HG02763 (cell line): ENCODE measurements at regions not wholly inside any gene's neighbourhood (a gene's known extent, or its start where the extent isn't known, plus 50 kb on each side); places are given as distances from the start of the nearest gene placed in this dataset.

Experiments used
- ATAC-seq: cut with Tn5 transposase; IDR thresholded peaks from one replicate; pipeline ENCODE4 v1.9.1; 2021; ENCODE audit warnings: mild to moderate bottlenecking, moderate library complexity; ENCODE audit not compliant: unreplicated experiment

GRCh38 chr6:40313582-40313981 lies 273.6 kb downstream of the LRFN2 start:
- no peak for ATAC-seq

GRCh38 chr6:40312213-40313015 lies 274.8 kb downstream of the LRFN2 start:
- no peak for ATAC-seq

GRCh38 chr6:40308533-40309306 lies 278.4 kb downstream of the LRFN2 start:
- ATAC-seq: no peak

- no peak for ATAC-seq
These were observed 279.5 kb downstream of the LRFN2 start for GRCh38 chr6:40307712-40308111.

GRCh38 chr6:40302856-40303454 lies 284.2 kb downstream of the LRFN2 start:
- no peak for ATAC-seq

GRCh38 chr6:40299681-40300080 lies 287.5 kb downstream of the LRFN2 start:
- no peak for ATAC-seq

- no peak for ATAC-seq
These were observed 289.0 kb downstream of the LRFN2 start for GRCh38 chr6:40298207-40298606.

GRCh38 chr6:40295251-40295950 lies 291.8 kb downstream of the LRFN2 start:
- no peak for ATAC-seq

GRCh38 chr6:40293460-40294185 lies 293.5 kb downstream of the LRFN2 start:
- no peak for ATAC-seq

GRCh38 chr6:40293060-40293459 lies 294.1 kb downstream of the LRFN2 start:
- ATAC-seq: no peak

- no peak for ATAC-seq
These were observed 296.3 kb downstream of the LRFN2 start for GRCh38 chr6:40290816-40291215.

GRCh38 chr6:40288919-40289318 lies 298.2 kb downstream of the LRFN2 start:
- no peak for ATAC-seq

- no peak for ATAC-seq
These were observed 299.8 kb downstream of the LRFN2 start for GRCh38 chr6:40287296-40287850.

GRCh38 chr6:40286721-40287120 lies 300.4 kb downstream of the LRFN2 start:
- no peak for ATAC-seq

- no peak for ATAC-seq
These were observed 301.2 kb downstream of the LRFN2 start for GRCh38 chr6:40285996-40286395.

- no peak for ATAC-seq
These were observed 301.6 kb downstream of the LRFN2 start for GRCh38 chr6:40285535-40285934.

GRCh38 chr6:40282986-40283385 lies 304.2 kb downstream of the LRFN2 start:
- ATAC-seq: no peak

GRCh38 chr6:40281402-40281801 lies 305.8 kb downstream of the LRFN2 start:
- no peak for ATAC-seq

- no peak for ATAC-seq
These were observed 306.9 kb downstream of the LRFN2 start for GRCh38 chr6:40280231-40280630.

GRCh38 chr6:40276141-40276540 lies 311.0 kb downstream of the LRFN2 start:
- ATAC-seq: no peak
